Cerebellar cortex (tissue), 1 donor: ENCODE measurements at regions not wholly inside any gene's neighbourhood (a gene's known extent, or its start where the extent isn't known, plus 50 kb on each side); places are given as distances from the start of the nearest gene placed in this dataset.
"Not testable (repeated sequence)": the region's sequence is repeated elsewhere in the genome, so short reads cannot be mapped to it uniquely, and the experiment has no call there.

ENCODE experiments used
- DNase-seq: peaks from one replicate; pipeline ENCODE4 v3.0.0-alpha.2; 2015; ENCODE audit warnings: low spot score

- no peak for DNase-seq
These were observed 196.2 kb upstream of the ALG10 start for GRCh38 chr12:33825986-33826602.

GRCh38 chr12:33828326-33828725 lies 194.0 kb upstream of the ALG10 start:
- no peak for DNase-seq

- no peak for DNase-seq
These were observed 192.2 kb upstream of the ALG10 start for GRCh38 chr12:33830070-33830469.

- DNase-seq = no peak
These were observed 189.4 kb upstream of the ALG10 start for GRCh38 chr12:33832900-33833299.

- no peak for DNase-seq
These were observed 187.6 kb upstream of the ALG10 start for GRCh38 chr12:33834672-33835071.

- DNase-seq = no peak
These were observed 145.7 kb upstream of the ALG10 start for GRCh38 chr12:33876618-33877017.

GRCh38 chr12:33892425-33892824 lies 129.9 kb upstream of the ALG10 start:
- no peak for DNase-seq

GRCh38 chr12:33920460-33920859 lies 101.8 kb upstream of the ALG10 start:
- DNase-seq = not testable (repeated sequence)

GRCh38 chr12:33926095-33926494 lies 96.2 kb upstream of the ALG10 start:
- DNase-seq = no peak

GRCh38 chr12:33937669-33938068 lies 84.6 kb upstream of the ALG10 start:
- not testable (repeated sequence) for DNase-seq

- no peak for DNase-seq
These were observed 80.1 kb upstream of the ALG10 start for GRCh38 chr12:33942172-33942571.

- no peak for DNase-seq
These were observed 77.4 kb upstream of the ALG10 start for GRCh38 chr12:33944703-33945437.

- DNase-seq = no peak
These were observed 76.9 kb upstream of the ALG10 start for GRCh38 chr12:33945438-33945784.

- DNase-seq = not testable (repeated sequence)
These were observed 56.1 kb upstream of the ALG10 start for GRCh38 chr12:33966219-33966618.

- DNase-seq = no peak
These were observed 54.5 kb upstream of the ALG10 start for GRCh38 chr12:33967760-33968159.
